Choroid plexus epithelial cell (primary cell): ENCODE measurements at regions not wholly inside any gene's neighbourhood (a gene's known extent, or its start where the extent isn't known, plus 50 kb on each side); places are given as distances from the start of the nearest gene placed in this dataset.

Source experiments
- DNase-seq: peaks from one replicate; pipeline ENCODE4 v3.0.0-alpha.2; 2010; ENCODE audit warnings: low read depth
- H3K4me3 ChIP-seq: 2 replicates; pipeline ENCODE4 v1.5.1; 2011; ENCODE audit warnings: low read depth, mild to moderate bottlenecking, control low read depth, low read length, moderate library complexity
- TF ChIP-seq, protein P1 (sequence below): conservative IDR thresholded peaks from 2 replicates; pipeline ENCODE4 v1.5.1; 2011; ENCODE audit warnings: low read depth, mild to moderate bottlenecking, control low read depth, inconsistent platforms, low read length, moderate library complexity

GRCh38 chr2:67670747-67671183, 273.6 kb downstream of the ETAA1 start:
- DNase-seq: no peak
- H3K4me3 ChIP-seq: no peak overlapping the region
- TF ChIP-seq, protein P1, sequence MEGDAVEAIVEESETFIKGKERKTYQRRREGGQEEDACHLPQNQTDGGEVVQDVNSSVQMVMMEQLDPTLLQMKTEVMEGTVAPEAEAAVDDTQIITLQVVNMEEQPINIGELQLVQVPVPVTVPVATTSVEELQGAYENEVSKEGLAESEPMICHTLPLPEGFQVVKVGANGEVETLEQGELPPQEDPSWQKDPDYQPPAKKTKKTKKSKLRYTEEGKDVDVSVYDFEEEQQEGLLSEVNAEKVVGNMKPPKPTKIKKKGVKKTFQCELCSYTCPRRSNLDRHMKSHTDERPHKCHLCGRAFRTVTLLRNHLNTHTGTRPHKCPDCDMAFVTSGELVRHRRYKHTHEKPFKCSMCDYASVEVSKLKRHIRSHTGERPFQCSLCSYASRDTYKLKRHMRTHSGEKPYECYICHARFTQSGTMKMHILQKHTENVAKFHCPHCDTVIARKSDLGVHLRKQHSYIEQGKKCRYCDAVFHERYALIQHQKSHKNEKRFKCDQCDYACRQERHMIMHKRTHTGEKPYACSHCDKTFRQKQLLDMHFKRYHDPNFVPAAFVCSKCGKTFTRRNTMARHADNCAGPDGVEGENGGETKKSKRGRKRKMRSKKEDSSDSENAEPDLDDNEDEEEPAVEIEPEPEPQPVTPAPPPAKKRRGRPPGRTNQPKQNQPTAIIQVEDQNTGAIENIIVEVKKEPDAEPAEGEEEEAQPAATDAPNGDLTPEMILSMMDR: no peak

DNA sequence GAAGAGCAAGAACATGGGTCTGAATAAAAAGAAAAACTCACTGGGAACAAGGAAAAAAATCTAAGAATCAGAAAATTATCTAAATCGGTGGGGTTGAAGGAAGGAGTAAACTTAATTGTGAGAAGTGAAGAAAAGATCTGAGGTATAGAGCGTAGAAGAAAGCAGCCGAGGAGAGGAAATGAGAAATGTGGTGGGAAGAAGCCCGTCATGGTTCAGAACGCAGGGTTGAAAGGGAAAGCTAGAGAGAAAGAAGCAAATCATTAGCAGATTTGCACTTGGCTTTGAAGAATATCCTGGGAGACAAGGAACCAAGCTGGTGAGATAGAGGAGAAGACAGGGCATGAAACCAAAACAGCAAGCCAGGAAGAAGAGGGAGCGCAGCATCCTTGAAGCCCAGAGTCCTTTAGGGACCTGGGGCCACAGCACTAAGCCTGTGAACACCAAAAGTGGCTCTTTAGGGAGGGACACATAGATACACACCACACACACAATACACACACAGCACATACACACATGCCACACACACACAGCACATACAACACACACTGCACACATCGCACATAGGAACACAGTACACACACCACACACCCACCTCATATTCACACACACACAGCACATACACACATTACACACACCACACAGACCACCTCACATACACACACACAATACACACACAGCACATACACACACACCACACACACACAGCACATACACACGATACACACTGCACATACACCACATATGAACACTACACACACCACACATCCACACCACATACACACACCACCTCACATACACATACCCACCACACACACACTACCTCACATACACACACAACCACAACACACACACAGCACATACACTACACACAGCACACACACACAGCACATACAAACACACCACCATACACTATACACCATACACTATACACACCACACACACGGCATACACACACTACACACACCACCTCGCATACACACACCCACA, 274.6 kb downstream of the ETAA1 start:
- TF ChIP-seq, protein P1: no peak
- no peak overlapping the region for H3K4me3 ChIP-seq
- no peak for DNase-seq

DNA sequence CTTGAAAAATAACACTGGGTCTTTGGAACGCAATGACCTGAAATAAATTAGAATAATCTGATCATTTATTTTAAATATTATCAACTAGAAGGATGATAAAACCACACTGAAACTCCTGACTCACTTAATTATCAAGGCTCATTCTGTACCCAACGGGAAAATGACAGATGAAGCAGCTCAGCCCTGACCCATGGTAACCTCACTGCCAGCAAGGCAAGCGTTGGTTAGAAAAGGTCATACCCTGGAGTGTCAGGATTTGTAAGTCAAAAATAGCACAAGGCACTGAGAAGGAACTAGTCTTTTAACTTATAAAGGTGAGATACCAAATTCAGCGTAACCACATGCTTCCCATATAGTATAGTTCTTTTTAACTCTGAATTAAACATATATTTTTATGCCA, 277.5 kb downstream of the ETAA1 start:
- H3K4me3 ChIP-seq: no peak overlapping the region
- TF ChIP-seq, protein P1: no peak
- no peak for DNase-seq

DNA sequence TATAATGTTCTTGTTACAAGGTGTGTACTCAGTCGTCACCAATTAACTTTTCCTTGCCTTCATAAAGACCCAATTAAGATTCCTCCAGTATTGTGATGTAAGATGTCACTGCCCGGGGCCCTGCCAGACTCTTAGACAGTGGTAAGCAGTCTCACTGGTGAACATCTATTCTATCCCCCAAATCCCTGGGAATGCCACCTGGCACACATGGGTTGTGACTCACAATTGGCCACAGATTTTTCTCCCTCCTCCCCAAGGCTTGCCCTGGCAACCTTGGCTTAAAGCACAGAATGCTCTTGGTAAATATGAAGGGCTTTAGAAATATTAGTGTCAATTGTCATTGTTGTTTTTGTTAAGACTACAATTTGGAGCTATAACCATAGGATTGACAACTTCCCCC, 287.9 kb downstream of the ETAA1 start:
- H3K4me3 ChIP-seq: no peak overlapping the region
- no peak for DNase-seq
- TF ChIP-seq, protein P1: no peak

- no peak for DNase-seq
- H3K4me3 ChIP-seq: no peak overlapping the region
- TF ChIP-seq, protein P1: no peak
These were observed 289.1 kb downstream of the ETAA1 start for GRCh38 chr2:67686254-67686653.

GRCh38 chr2:67689186-67689585, 292.1 kb downstream of the ETAA1 start:
- H3K4me3 ChIP-seq: no peak overlapping the region
- no peak for DNase-seq
- TF ChIP-seq, protein P1: no peak

DNA sequence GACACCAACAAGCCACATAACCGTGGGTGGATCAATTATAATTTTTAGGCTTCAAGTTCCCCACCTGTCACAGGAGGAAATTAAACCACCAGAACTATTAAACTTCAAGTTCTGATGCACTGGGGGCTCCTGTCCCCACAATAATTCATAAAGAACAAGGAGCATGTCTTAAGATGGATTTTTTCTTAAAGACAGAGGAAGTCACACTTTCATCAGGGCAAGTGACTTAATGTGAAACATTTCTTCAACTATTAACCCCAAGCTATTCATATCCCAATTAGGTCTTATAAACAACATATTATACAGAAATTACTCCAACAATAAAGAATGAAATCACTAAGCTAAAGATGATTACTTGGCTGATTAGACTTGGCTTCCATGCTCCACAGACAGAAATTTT, 292.5 kb downstream of the ETAA1 start:
- H3K4me3 ChIP-seq: no peak overlapping the region
- TF ChIP-seq, protein P1: no peak
- DNase-seq: no peak
